ENCODE measurements at regions not wholly inside any gene's neighbourhood (a gene's known extent, or its start where the extent isn't known, plus 50 kb on each side); places are given as distances from the start of the nearest gene placed in this dataset.

DNA sequence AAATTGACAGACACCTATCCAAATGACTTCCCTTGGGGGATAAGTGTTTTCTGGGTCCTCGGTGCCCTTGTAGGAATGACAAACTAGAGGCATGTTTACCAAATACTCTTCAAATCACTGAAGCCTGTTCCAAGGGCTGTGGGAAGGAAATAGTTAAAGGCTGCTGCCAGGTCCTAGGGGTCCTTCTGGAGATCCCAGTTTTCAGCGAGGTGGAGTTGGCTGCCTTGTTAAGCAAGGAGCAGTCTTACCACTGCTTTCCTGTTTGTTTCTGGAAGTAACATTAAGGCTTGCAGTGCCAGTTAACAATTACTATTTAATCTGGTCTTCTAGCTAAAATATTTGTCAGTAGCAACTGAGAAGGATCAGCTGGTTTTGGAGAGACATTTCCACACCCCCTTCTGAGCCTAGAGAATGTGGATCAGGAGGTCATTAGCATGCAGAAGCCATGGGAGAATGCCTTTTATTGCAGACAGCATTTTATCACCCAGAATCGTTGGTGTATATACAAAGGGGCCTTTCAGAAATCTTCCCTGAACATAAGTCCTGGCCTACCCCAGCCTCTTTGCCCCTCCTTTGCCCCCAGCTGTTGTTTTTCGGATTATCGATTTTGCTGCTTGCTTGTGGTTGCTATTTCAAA lies 238.8 kb downstream of the DMAC1 start:
- BruUV-seq (replicated peaks), result no TSS peak
- Histone ChIP-seq H3K4me2 (ENCODE audit: low read depth, low read length) (no peak overlapping the region), H3K4me1 (ENCODE audit: insufficient read depth, low read length) (no peaks in the 10 kb centered on the region), H3K4me3 (replicated peaks in 1 of 3; ENCODE audit: insufficient read depth in 1 of 3, low read depth in 2 of 3, low read length in 3 of 3) (no peak overlapping the region), H3K36me3 (replicated peaks in 1 of 2; ENCODE audit: control insufficient read depth in 1 of 2, insufficient read depth in 2 of 2, low read length in 2 of 2) (no peaks in the 10 kb centered on the region), H3K9me3 (ENCODE audit: low read length) (no peaks in the 10 kb centered on the region), H3K9ac (ENCODE audit: insufficient read depth, low read depth, low read length) (no peak overlapping the region), H2AFZ (ENCODE audit: low read length) (no peak overlapping the region), H3K27ac (ENCODE audit: extremely low read length, insufficient read depth, low read length) (no peak overlapping the region), H3K27me3 (ENCODE audit: control insufficient read depth in 1 of 2, insufficient read depth in 2 of 2, low read length in 2 of 2) (no peaks in the 10 kb centered on the region), H4K20me1 (ENCODE audit: insufficient read depth, low read length) (no peaks in the 10 kb centered on the region), H3K79me2 (ENCODE audit: insufficient read depth, low read length) (no peaks in the 10 kb centered on the region)
- in situ Hi-C loops (cut with HindIII; ENCODE audit: extremely low pct_ligation_motif_present, low pct_unique_long_range_greater_than_20kb) (no loop called here), intact Hi-C loops (cut with micrococcal nuclease; ENCODE audit: unreplicated experiment) (no loop called here)
- no peak for ATAC-seq
- 0% methylated on average over 5 of the region's 5 CpGs for WGBS (ENCODE audit: low lambda C conversion rate)
- no peak for DNase-seq (ENCODE audit: low spot score)
- CTCF ChIA-PET (ENCODE audit: low intra/inter-chr PET ratio, low total read pairs), result no interaction called here
- TF ChIP-seq NCOA2 (CRISPR knock-in tag; IDR thresholded peaks at IDR 0.05), result no peak
- no peak for TF ChIP-seq POLR2AphosphoS2 (IDR thresholded peaks at IDR 0.05; ENCODE audit: low read depth, low read length)
- no peak for TF ChIP-seq HNF1A (IDR thresholded peaks at IDR 0.05; ENCODE audit: low read depth)
- TF ChIP-seq HNF1A (CRISPR knock-in tag; IDR thresholded peaks at IDR 0.05; ENCODE audit: borderline replicate concordance), result no peak
- TF ChIP-seq ZNF879 (CRISPR knock-in tag; IDR thresholded peaks at IDR 0.05), result no peak
- no peak for TF ChIP-seq ZBTB7A (CRISPR knock-in tag; IDR thresholded peaks at IDR 0.05)
- TF ChIP-seq ZNF414 (CRISPR knock-in tag; IDR thresholded peaks at IDR 0.05), result no peak
- TF ChIP-seq, protein P1, sequence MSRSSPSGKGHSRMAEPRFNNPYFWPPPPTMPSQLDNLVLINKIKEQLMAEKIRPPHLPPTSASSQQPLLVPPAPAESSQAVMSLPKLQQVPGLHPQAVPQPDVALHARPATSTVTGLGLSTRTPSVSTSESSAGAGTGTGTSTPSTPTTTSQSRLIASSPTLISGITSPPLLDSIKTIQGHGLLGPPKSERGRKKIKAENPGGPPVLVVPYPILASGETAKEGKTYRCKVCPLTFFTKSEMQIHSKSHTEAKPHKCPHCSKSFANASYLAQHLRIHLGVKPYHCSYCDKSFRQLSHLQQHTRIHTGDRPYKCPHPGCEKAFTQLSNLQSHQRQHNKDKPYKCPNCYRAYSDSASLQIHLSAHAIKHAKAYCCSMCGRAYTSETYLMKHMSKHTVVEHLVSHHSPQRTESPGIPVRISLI (CRISPR knock-in tag; IDR thresholded peaks at IDR 0.05; ENCODE audit: borderline replicate concordance), result no peak
- TF ChIP-seq ZNF841 (CRISPR knock-in tag; IDR thresholded peaks at IDR 0.05; ENCODE audit: borderline replicate concordance), result no peak
- TF ChIP-seq TSC22D2 (CRISPR knock-in tag; IDR thresholded peaks at IDR 0.05; ENCODE audit: borderline replicate concordance), result no peak
- TF ChIP-seq ATF7-NPFF (CRISPR knock-in tag; IDR thresholded peaks at IDR 0.05; ENCODE audit: low read depth), result no peak
- no peak for TF ChIP-seq EZH2 (conservative IDR thresholded peaks at IDR 0.05; ENCODE audit: low read depth, low read length)
- TF ChIP-seq, protein P2, sequence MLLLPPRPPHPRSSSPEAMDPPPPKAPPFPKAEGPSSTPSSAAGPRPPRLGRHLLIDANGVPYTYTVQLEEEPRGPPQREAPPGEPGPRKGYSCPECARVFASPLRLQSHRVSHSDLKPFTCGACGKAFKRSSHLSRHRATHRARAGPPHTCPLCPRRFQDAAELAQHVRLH (CRISPR knock-in tag; IDR thresholded peaks at IDR 0.05; ENCODE audit: borderline replicate concordance, low read depth), result no peak
- TF ChIP-seq ZNF280B (CRISPR knock-in tag; IDR thresholded peaks at IDR 0.05; ENCODE audit: borderline replicate concordance), result no peak
- no peak for TF ChIP-seq HOXD1 (CRISPR knock-in tag; IDR thresholded peaks at IDR 0.05)
- POLR2A ChIA-PET, result no interaction called here
- FAIRE-seq, result no peak

Data from HepG2 (cell line).